NCI-H2196 (cell line): ENCODE measurements at regions not wholly inside any gene's neighbourhood (a gene's known extent, or its start where the extent isn't known, plus 50 kb on each side); places are given as distances from the start of the nearest gene placed in this dataset.
"Not testable (repeated sequence)": the region's sequence is repeated elsewhere in the genome, so short reads cannot be mapped to it uniquely, and the experiment has no call there.

Experiments
- DNase-seq: peaks from one replicate; lab custom pipeline; 2025; ENCODE audit not compliant: unreplicated experiment; lab: John Stamatoyannopoulos, UW

DNA sequence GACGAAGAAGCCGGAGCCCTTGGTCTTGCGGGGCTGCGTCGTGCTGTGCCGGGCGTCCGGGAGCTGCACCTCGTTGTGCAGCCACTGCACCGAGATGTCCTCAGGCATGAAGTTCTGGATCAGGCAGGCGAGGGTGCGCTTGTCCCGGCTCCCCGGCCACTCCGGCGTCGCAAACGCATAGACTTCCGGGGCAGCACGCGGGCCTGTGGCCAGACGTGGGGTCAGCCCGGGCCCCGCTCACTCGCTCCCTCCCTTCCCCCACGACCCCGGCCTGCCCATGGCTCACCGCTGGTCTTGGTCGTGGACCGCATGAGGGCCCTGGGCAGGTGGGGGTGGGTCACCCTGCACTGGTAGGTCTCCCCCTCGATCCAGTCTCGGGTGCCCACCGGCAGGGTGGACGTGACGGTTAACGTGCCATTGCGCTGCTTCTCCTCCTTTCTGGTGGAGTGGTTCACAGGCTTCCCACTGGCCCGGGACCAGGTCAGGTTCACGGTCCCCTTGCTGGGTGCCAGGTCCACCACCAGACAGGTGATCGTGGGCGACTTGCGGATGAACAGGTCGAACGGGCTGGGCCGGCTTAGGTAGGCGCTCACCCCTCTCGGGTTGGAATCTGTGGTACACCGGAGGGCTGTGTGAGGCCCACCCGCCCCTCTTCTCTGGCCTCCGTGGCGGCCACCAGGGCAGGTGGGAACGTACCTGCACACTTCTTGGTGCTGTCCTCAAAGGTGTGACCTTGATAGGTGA, 74.0 kb downstream of the TMEM121 start:
- not testable (repeated sequence) for DNase-seq

GRCh38 chr14:105600939-105601359, 74.6 kb downstream of the TMEM121 start:
- DNase-seq = no peak

GRCh38 chr14:105601360-105602242, 75.2 kb downstream of the TMEM121 start:
- no peak for DNase-seq

- no peak for DNase-seq
These were observed 75.9 kb downstream of the TMEM121 start for GRCh38 chr14:105602243-105602750.

- no peak for DNase-seq
These were observed 76.7 kb downstream of the TMEM121 start for GRCh38 chr14:105602799-105603793.

DNA sequence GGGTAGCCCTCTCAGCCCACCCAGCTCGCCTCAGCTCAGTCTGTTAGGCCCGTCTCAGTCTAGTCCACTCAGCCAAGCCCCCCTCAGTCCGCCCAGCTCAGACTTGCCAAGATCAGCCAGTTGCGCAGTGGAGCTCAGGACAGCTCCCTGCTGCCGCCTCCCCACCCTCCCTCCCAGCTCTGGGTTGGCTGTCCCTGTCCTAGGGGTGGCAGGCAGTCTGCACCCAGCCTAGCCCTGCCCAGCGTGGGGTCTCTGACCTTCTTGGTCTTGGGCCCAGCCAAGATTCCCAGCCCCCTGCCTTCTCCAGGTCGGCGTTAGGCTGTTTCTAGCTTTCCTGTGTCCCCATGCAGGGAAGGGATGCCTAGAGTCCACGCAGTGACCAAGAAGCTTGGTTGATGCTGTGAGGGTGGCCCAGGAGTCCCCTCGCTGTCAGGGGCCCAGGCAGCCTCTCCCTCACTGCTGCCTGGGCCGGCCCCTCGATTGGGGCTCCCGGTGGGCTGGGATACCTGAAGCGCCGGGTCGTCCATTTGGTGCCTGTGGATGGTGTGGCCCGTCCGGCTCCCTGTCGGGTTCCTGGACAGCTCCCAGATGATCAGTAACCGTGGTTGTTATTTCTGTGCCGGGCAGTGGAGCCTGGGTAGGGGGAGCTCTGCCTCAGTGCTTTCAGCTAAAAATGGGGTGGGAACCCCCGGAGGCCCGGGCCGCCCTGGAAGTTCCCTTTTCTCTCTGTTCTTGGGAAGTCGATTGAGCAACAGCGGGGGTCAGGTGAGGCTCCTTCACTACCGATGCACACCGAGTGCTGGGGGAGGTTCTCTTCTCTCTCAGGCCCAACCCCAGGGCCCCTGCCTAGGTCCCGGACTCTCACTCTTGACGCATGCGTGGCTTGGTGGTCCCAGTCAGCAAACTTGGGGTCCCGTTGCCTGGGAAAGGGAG, 78.4 kb downstream of the TMEM121 start:
- not testable (repeated sequence) for DNase-seq

DNA sequence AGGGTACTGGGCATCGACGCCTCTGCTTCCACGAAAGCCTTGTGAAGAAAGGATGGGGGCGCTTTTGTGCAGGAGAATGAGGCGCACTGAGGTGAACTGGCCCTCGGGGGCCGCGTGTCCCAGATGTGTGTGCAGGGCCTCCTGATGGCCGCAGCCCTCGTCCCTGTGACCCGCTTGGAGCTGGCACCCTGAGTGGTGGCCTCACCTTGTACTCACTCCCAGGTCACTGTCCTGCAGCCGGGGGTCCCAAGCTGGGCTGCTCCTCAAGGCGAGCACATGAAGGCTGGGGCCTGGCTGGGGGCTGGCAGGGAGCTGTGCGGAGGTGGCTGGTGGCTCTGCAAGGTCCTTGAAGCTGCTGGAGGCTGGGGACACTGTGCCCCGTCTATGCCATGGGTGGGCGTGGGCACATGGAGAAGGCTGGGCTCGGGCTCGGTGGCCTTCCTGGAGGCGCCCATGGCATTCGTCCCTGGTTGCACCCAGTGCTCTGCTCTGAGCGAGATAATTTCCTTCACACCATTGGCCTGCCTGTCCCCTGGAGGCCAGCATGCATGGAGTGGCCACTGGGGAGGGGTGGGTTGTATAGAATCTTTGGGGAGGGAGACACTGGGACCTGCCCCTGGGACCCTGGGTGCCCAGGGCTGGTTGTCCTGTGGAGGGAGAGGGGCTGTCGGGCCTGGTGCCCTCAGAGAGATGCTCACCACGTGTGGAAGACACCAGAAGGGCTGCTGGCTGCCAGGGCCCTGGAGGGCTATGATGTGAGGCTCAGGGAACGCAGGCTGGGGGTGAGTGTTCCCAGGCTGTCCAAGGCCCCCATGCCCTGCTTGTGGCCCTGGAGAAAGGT, 79.3 kb downstream of the TMEM121 start:
- DNase-seq = no peak

DNA sequence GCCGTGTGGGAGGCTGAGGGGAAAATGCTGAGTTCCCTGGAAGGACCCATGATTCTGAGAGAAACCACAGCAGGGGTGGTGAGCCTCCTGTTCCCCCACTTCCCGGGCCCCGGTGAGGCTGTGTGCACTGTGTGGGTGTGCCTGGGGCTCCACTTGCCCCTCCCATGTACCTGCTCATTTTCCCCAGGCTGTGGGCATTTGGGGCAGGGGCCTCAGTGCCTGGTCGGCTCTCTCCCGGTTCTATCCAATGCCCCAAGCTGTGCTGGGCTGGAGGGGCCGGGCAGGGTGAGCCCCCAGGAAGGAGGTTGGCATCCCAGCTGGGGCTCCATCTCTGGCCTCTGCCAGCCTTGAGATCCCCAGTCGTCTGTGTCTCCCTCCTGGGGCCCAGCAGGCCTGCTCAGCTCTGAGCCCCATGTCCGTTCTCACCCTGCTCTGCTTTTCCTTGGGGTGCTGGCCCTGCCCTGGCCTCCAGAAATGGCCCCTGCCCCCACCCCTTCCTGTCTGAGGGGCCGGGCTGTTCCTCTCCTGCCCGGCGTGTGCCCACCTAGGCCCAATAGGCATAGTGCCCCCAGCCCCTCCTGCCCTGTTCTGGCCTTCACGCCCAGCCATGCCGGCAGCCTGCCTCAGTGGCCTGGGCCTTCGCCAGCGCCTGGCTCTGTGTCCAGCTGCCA, 80.1 kb downstream of the TMEM121 start:
- DNase-seq = not testable (repeated sequence)

- DNase-seq = not testable (repeated sequence)
These were observed 80.6 kb downstream of the TMEM121 start for GRCh38 chr14:105607025-105607424.

DNA sequence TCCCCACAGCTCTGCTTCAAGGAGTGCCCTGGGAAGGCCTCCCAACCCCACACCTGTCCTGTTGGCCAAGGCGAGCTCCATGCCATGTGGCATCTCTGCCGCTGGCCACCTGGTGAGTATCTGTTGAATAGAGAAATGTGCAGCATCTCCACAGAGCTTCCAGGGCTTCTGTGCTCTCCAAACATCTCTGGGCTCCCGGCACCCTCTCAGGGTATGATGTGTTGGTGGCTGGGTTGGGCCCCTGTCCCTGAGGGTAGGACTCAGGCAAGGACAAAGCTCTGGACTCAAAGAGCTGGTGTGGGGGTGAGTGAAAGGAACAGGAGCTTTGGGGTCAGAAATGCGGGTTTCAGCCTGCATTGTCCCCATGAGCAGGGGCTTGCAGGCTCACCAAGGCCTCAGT, 88.6 kb downstream of the TMEM121 start:
- not testable (repeated sequence) for DNase-seq

DNA sequence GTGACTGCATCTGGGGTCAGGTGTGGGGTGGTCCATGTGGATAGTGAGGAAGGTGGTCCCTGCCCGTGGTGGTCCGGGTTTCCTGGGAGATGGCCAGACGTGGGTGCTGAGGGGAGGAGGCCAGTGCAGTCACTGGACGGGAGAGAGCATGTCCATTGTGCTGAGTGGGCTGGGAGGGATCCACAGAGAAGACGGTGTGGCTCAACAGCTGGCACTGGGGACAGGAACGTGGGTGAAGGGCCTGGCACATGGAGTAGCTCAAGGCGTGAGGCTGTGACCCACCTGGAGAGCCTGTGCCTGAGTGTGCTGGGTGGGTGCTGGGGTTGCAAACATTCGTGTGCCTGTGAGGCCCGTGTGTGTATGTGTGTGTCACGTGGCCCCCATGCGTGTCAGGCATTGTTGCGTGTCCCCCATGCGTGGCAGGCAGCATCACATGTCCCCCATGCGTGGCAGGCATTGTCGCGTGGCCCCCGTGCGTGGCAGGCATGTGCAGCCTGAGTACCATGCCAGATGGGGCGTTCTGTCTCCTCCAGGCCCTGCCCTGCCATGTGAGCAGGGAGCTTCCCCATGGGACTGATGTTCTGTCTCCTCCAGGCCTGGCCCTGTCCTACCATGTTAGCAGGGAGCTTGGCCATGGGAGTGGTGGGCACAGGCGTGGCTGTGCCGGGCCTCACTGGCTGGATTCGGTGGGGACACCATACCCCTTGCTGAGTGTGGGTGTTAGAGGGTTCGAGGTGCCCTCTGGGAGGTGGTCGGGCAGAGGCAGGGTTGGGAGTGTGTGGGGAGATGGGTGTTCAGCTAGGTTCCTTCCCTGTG, 89.8 kb downstream of the TMEM121 start:
- DNase-seq = not testable (repeated sequence)

DNA sequence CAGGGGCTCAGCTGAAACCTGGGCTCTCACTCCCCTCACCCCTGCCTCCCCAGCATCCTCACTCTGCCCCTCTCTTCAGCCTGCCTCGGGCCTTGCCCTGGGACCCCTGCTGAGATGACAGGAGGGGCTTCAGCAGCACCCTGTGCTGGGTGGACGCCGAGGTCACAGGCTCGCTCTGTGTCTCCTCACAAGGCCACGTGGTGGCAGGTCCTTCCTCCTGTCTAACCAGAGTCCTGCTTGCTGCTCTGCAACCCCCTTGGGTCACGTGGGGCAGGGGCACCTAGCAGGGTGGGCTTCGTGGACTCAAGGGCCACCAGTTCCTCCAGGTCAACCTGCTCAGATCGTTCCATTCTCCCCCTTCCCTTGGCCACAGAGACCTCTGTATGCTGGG, 90.4 kb downstream of the TMEM121 start:
- no peak for DNase-seq

- DNase-seq = no peak
These were observed 90.9 kb downstream of the TMEM121 start for GRCh38 chr14:105617201-105617777.

DNA sequence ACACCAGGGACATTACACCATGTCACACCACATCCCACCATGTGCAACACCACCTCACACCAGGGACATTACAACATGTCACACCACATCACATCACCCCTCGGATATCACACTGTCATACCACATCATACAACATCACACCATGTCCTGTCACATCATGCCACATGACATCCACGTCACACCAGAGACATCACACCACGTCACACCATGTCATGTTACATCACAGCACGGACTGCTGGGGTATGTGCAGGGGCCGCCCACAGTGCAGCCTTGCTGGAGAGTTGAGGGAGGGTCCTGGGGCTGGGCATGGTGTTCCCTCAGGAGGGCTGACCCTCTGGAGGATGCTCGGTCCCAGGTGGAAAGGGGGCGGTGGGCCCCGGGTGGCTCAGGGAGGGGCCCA, 91.4 kb downstream of the TMEM121 start:
- not testable (repeated sequence) for DNase-seq

DNA sequence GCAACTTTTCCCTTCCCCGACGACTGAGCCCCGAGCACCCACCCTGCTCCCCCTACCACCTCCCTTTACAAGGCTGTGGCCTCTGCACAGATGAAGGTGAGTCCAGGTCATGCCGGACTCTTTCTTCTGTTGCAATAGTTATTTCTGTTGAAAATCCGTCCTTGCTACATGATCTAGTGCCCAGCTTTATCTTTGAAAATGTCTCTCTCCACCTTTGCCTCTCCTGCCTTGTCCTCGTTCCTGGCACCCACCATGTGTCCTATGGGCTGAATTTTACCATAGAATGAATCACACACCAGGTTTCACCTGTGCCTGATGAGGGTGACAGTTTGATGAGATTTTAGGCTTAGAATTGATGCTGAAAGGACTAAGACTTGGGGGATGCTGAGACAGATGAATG, 92.9 kb downstream of the TMEM121 start:
- not testable (repeated sequence) for DNase-seq

DNA sequence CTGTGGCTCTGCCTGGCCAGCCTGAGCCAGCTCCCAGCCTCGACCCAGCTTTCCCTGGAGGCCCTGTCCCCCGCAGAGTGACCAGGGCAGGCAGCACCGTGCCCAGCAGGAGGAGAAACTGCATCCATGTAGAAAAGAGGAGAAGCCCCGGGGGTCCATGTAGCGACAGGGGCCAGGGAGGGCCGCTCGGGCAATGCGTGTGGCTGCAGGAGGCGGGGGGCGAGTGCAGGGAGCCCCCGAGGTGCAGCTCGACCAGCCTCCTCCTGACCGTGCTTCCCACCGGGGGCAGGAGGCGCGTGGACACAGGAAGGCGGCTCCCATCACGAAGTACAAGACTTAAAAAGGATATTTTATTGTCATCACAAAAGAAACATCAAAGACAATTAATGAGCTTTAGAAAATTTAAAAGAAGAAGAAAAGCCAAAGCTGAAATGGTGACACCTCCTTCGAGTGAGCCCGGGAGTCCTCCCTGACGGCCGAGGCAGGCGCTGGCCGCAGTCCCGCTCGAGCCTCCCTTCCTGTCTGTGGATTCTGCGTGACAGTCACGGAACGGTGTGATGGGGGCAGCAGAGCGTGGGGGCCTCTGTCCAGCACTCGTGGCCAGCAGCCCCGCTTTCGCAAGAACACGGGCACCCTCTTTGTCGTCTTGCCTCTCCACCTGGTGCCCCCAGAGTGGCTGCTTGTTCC, 93.9 kb downstream of the TMEM121 start:
- not testable (repeated sequence) for DNase-seq
